Endometrial microvascular endothelial cells (primary cell): ENCODE measurements at regions not wholly inside any gene's neighbourhood (a gene's known extent, or its start where the extent isn't known, plus 50 kb on each side); places are given as distances from the start of the nearest gene placed in this dataset.
"Not testable (repeated sequence)": the region's sequence is repeated elsewhere in the genome, so short reads cannot be mapped to it uniquely, and the experiment has no call there.

Experiments
- in situ Hi-C: cut with HindIII; loops from 2 replicates; pipeline ENCODE4 v1.10.0; 2017; ENCODE audit warnings: low sequenced_read_pairs, low pct_unique_long_range_greater_than_20kb; ENCODE audit errors: inconsistent ontology term

DNA sequence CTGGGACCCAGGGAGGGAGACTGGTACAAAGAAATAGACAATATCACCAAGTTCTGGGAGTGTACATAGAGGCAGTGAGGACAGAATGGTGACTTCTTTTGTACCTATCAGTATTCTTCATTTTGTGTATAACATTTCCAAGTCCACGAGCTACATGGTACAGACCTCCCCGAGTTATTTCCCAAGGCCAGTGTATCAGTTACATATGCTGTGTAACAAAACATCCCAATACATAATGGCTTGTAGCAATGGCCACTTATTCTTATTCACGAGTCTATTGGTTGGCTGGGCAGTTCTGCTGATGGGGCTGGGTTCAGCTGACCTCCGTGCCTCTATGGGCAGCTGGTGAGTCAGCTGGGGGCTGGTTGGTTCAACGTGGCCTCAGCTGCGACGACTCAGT is 98.7 kb upstream of the RFLNA start:
- in situ Hi-C loops = loop anchor here (10.0 kb wide), 1 partner anchor 99 kb away; the partner anchor contains the start of gene RFLNA

DNA sequence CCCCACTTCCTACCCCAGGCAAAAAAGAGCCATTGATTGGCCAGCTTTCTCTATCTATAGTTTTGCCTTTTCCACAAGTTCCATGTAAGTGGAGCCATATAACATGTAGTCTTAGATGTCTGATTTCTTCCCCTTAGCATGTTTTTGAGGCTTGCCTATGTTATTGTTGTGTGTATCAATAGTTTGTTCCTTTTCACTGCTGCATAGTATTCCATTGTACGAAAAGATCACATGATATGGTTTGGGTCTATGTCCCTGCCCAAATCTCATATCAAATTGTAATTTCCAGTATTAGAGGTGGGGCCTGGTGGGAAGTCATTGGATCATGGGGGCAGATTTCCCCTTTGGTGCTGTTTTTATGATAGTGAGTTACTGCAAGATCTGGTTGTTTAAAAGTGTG is 93.6 kb upstream of the RFLNA start:
- in situ Hi-C loops = no loop called here

DNA sequence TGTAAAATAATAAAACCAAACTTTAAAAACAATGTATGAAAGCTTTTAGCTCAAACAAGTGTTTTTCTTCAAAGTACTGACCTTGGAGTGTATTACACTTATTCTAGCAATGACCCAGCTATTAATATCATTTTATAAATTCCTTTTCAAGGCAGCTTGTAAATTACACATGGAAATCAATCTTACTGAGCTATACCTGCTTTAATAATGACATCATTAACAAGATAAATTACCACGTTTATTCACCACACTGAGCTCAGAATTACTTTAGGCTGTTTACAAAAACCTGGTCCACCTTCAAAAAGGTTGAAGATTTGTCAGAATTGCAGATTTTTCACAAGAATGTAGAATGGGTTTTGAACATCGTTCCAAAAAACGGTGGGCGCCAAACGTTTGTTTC is 91.7 kb upstream of the RFLNA start:
- in situ Hi-C loops = no loop called here

DNA sequence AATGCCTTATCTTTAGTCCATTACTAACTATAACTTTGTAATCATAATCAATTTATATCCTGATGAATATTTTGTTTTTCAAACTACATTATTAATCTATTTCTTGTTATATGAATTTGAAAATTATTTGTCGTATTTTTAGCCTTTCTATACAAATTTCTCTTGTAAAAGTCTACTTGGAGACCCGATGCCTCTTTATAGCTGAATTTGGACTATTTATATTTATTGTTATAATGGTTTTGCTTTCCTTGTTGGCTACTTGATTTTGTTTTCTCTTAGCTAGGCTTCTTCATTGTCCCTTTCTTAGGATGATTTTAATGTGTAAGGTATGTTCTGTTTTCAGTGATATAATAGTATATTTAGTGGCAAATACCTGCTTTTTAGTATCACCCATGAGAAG is 89.5 kb upstream of the RFLNA start:
- in situ Hi-C loops = no loop called here

DNA sequence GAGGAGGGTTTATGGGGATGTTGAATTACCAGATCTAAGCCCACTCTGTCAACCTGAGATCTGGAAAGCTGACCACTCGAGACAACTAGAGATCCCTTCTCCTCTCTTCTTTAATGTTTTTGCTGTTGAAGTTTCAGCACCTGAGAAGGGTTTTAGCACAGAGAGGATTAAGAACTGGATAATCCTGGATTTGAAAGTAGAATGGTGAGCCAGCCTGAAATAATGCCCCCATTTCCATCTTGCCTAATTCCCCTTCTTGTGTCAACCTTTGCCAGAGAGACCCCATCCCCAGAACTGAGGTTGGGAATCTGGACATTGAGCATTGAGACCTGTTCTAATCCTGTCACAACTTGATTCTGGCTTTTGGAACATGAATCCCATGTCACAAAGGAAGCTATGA is 87.8 kb upstream of the RFLNA start:
- in situ Hi-C loops = no loop called here

DNA sequence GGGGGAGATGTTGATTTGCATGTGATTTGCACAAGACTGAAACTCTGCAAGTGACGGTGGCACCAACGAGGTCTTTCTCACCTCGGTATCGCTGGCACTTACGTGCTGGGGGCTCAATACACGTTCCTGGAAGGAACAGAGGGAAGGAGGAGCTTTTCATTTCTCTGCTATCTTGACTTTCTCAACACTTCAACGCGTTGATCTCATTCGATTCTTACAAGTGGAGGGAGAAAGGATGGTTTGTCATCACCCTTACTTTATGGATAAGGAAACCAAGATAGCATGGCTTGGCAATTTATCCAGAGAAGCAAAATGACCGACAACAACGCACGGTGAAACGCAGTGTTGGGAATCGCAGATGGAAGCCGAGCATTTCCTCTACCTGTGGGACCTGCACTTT is 87.3 kb upstream of the RFLNA start:
- in situ Hi-C loops = no loop called here

DNA sequence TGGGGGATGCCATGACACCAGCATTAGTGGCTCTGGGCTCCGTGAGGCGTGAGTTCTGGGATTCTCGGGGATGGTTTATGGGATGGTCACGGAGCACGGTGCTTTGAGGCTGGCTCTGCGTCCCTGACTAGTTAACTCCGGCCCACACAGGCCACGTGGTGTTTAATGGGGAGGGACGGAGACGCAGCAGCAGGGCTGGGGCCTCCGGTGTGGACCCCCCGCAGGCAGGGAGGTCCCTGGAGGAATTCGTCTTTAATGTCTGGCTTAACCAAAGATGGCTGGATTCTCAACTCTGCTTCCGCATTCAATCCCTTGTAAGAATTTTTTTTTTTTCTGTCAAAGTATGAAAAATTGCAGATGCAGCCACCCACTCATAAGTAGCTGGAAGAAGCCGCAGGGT is 86.4 kb upstream of the RFLNA start:
- in situ Hi-C loops = no loop called here

DNA sequence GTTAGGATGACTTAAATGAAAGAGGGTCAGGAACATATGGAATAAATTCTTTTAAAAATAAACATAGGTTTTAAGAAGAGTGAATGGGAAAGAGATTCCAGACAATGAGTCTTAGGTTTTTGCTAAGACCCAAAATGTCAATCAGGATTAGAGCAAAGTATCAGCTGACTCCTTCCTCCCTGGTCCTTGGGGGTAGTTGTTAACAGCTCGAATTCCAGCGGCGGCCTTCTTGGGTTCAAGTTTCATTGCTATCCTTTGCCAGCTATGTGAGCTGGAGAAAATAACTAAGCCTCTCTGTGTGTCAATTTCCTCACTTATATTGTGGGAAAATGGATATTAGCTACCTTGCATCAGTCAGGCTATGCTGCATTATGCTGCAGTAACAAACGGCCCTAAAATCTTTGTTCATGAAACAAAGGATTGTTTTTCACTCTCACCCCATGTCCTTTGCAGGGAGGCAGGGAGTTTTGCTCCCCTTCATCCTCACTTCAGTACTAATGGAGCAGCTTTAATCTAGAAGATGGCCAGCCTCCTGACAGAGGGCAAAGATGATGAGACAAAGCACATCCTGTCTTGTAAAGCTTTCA is 83.8 kb upstream of the RFLNA start:
- in situ Hi-C loops = no loop called here

DNA sequence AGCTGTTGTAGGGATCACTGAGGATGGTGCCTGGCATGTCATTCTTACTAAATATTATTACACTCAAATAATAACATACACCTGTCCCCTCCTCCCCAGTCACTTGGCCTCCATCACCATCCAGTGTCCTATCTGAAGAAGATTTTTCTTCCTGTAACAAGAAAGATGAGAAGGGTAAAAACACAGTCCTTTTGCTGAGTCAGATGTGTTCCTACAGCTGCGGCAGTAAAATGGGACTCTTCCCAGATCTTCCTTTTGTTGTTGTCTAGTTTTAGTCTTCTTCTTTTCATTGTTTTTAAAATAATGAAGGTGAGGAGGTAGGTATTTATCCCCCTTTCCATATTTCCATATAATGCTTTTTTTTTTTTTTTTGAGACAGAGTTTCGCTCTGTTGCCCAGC is 83.1 kb upstream of the RFLNA start:
- in situ Hi-C loops = no loop called here

DNA sequence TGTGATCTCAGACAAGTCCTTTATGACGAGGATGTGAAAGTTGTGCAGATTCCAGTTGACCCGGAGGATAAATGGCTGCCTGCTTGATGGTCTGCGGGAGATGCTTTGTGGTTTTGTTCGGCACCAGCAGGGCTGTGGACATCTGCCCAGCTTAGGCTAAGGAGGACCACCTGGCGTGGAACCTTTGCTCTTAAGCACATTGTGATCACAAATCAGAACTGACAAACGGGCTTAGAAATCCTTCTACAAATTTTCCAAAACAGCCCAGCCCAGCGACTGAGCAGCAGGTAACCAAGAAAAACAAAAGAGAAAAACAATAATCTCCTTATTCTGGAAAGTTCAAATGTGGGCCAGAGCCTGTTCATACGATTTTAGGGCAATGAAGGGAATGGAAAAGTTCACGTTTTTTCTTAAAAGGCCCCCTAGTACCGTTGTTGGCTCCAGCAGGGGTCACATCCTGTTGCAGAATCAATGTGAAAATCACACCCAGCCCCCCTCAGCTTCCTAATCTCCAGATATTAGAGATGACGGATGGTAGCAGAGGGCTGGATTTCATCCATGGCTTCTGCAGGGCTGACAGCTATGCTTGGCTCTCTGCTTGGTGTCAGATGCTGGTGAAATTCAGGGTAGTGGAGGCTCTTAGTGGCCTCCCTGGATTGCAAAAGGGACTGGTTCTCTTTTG is 81.1 kb upstream of the RFLNA start:
- in situ Hi-C loops = no loop called here

DNA sequence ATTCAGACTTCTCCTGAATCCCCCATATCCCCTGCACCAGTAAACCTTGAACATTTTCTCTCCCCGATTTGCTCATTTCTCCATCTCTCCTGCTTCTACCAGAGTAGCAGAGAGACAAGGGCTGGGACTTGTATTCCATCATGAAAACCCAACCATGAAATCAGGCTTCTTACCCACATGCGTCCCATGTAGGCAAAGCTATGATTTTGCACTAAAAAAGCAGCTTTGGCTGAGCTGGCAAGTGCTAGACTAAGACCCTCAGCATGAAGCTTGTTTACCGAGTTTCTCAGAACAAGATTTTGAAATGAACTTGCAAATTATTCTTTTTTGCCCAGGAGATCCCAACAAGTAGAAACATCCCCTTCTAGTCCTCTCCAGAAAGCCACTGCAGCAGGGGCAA is 80.3 kb upstream of the RFLNA start:
- in situ Hi-C loops = no loop called here

DNA sequence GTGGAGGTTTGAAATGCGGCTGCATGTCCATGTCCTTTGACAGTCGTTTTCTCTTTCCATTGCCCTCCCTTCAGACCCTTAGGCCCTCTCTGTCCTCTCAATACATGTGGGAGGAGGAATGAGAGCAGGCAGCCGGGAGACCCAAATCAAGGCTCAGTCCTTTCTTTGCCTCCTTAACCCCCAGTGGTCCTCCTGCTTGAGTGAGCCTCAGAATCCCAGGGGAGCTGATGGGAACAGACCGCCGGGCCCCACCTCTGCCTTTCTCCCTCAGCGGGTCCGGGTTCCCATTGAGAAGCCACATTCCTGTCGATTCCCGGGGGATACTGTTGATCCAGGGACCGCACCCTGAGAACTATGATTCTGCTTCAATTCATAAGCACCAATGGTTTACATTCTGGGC is 77.9 kb upstream of the RFLNA start:
- in situ Hi-C loops = no loop called here

DNA sequence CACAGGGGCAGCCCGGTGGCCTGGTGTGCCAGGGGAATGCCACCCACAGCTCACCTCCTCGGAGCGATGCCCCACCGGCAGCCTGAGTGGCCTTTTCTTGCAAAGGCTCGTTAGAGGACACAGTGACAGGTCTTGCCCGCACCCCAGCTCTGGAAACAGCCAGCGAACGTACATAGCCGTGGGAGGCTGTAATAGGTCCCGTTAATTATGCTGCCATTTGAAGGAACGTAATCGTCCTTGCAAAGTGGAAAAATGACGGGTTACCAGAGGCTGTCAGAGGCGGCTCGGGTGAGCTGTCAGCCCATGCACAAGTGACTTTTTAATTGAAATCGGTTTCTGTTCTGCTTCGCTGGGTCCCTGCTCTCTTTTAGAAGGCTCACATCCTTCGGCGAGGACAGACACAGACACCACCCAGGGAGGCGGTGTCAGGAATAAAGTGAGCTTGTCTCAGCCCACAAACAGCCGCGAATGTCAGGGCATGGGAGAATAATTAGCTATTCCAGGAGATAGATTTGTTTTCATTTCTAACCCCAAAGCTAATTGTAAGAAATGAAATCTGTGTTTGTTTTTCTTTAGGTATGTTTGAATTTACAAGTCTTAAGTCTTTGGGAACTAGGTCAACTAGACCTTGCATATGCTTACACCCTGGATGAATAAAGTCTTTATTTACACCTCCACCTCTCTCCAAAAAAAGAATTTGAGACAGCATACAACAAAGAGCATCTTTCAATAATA is 77.2 kb upstream of the RFLNA start:
- in situ Hi-C loops = no loop called here

DNA sequence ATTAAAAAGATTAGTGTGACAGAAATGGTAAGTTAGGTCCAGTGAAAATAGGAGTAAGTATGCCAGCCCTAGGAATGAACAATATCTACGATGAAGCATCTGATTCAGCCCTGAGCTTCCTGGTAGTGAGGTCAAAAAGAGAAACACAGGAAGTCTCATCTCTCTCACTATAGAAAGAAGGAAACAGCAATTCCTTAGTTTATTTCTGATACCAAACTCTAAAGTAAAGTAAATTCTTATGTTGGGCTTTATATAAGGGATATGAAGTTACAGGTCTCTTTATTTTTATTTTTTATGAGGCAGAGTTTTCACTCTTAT is 76.7 kb upstream of the RFLNA start:
- in situ Hi-C loops = no loop called here

DNA sequence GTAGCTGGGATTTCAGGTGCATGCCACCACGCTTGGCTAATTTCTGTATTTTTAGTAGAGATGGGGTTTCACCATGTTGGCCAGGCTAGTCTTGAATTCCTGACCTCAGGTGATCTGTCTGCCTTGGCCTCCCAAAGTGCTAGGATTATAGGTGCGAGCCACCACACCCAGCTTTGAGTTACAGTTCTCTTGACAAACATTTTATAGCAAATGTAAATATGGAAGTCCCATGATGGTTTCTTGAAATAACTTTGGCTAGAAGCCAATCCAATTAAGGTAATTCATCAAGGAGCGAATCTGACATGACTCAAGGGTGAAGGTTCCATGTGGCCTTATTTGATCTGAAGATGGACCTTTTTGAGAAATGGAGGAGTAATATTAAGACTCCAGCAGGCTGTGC is 76.2 kb upstream of the RFLNA start:
- in situ Hi-C loops = not testable (repeated sequence)

DNA sequence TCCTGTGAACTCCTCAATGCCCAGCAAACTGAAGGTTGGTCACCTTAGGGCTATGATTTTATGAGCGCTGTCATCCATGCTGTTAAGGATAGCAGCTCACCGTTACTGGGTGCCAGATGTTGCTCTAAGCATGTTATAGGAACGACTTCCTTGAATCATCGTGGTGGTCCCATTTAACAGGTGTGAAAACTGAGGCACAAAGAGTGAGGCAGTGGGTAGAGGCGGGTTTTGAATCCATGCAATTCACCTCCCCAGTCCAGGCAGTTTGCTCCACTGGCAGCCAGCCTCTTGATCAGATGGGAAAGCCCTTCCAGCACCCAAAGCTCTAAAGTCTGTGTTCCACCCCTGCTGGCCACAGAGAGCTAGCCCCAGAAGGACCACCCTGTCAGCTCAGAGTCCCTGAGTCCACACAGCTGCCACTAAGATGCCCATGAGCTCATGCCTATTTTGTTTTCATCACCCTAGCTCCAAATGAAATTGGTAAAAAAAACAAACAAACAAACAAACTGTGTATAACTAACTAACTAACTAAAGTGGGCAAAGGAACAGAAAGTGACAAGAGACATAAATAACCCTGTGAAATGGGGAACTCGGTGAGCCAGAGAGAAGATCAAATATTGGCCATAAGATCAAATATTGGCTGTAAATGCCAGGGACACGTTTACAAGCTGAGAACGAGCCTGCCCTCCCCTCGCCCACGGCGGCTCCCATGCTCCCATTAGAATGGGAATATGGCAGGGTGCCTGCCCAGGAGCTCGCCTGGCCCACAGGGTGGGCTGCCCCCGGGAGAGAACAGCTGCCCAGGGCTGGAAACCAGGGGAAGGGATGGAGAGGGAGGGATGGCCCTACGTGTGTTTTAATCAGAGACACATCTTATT is 72.3 kb upstream of the RFLNA start:
- in situ Hi-C loops = no loop called here

DNA sequence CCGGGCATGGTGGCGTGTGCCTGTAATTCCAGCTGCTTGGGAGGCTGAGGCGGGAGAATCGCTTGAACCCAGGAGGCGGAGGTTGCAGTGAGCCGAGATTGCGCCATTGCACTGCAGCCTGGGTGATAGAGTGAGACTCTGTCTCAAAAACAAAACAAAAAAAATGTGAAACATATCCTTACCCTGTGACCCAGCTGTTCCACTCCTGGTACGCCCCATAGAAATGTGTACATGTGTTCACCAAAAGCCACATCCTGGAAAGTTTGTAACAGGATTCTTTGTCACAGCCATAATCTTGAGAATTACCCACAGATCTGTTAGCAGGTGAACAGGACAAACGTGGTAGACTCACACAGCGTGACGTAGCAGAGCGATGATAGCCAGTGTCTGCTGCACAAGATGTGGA is 71.2 kb upstream of the RFLNA start:
- in situ Hi-C loops = not testable (repeated sequence)

DNA sequence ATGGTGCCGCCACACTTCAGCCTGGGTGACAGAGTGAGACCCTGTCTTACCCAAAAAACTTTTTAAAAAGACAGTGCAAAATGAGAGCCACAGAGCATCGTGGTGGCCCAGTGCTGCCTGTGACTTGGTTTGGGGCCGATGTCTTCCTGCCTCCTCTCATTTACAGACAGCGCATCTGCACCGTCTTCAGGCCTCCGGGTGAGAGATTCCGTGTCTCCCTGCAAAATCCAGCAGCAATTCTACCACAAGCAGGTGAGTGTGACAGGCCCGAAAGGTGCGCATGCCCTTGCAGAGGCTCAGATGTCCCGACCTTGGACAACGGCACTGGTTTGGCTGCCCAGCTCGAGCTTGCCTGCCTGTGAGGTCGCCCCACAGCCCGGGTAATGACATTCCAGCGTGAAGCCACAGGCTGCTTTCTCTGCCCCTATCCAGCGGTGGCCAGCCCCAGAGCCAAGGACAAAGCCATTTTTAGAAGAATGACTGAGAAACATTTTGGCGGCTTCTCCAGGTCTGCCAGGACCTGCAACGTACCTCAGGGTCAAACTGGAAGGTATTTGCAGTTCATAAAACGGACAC is 70.3 kb upstream of the RFLNA start:
- in situ Hi-C loops = no loop called here

DNA sequence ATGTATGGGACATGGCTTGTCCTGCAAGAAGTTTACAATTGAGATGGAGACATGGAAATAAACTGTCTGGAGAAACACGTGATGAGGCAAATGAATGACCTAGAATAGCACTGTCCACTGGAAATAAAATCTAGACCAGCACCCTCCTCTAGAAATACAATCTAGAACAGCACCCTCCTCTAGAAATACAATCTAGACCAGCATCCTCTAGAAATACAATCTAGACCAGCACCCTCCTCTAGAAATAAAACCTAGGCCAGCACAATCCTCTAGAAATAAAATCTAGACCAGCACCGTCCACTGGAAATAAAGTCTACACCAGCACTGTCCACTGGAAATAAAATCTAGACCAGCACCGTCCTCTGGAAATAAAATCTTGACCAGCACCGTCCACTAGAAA is 69.2 kb upstream of the RFLNA start:
- in situ Hi-C loops = no loop called here
